HUES64 (cell line): ENCODE measurements at regions not wholly inside any gene's neighbourhood (a gene's known extent, or its start where the extent isn't known, plus 50 kb on each side); places are given as distances from the start of the nearest gene placed in this dataset.
A peak's percentile ranks its signal among the peaks of the same experiment; 100 is the strongest.
"Not testable (repeated sequence)": the region's sequence is repeated elsewhere in the genome, so short reads cannot be mapped to it uniquely, and the experiment has no call there.

Experiments
- H3K27ac ChIP-seq: 2 replicates; pipeline ENCODE4 v1.7.0; 2013; ENCODE audit warnings: low read depth, low read length, inconsistent platforms
- H3K27me3 ChIP-seq: 2 replicates; pipeline ENCODE4 v1.6.1; 2013; ENCODE audit warnings: mild to moderate bottlenecking, low read length; ENCODE audit not compliant: insufficient read depth
- H3K36me3 ChIP-seq: 2 replicates; pipeline ENCODE4 v1.6.1; 2013; ENCODE audit warnings: mild to moderate bottlenecking, low read length; ENCODE audit not compliant: insufficient read depth
- H3K4me1 ChIP-seq: 2 replicates; pipeline ENCODE4 v1.6.1; 2013; ENCODE audit warnings: mild to moderate bottlenecking, low read length, moderate library complexity; ENCODE audit not compliant: insufficient read depth
- H3K4me3 ChIP-seq: 2 replicates; pipeline ENCODE4 v1.5.1; 2013; ENCODE audit warnings: mild to moderate bottlenecking, low read length, moderate library complexity
- H3K9ac ChIP-seq: 2 replicates; pipeline ENCODE4 v1.6.1; 2013; ENCODE audit warnings: mild to moderate bottlenecking, low read depth, low read length
- H3K9me3 ChIP-seq: 2 replicates; pipeline ENCODE4 v1.6.1; 2013; ENCODE audit warnings: low read depth, low read length; ENCODE audit not compliant: insufficient read depth
- WGBS: fragments of 150-250, 120-280 bp; methylation state at CpG from one replicate; pipeline ENCODE4 v1.1.7; 2013; ENCODE audit warnings: missing lambda C conversion rate; 5-methylcytosine and 5-hydroxymethylcytosine counted together

- Histone ChIP-seq H3K36me3 (no peaks in the 10 kb centered on the region; the same call in 1 of the 2 replicates), H3K4me3 (peak overlapping the region; percentile 11), H3K27me3 (no peaks in the 10 kb centered on the region), H3K9ac (peak overlapping the region; percentile 75), H3K27ac (peak overlapping the region; percentile 99), H3K9me3 (0 out of 2 replicates have a peak, but pooled peaks cover 7% of the 10 kb centered on the region), H3K4me1 (peaks cover 63% of the 10 kb centered on the region)
Observed at GRCh38 chr5:34411470-34412346, 244.4 kb upstream of the RAI14 start.

GRCh38 chr5:34412736-34413135 lies 243.4 kb upstream of the RAI14 start:
- H3K4me3 ChIP-seq = peak overlapping the region; percentile 2; the same call in 1 of the 2 replicates
- no peaks in the 10 kb centered on the region for H3K27me3 ChIP-seq
- peak overlapping the region; percentile 39 for H3K9ac ChIP-seq
- WGBS = 48% methylated on average over 2 of the region's 2 CpGs
- peak overlapping the region; percentile 99 for H3K27ac ChIP-seq
- H3K9me3 ChIP-seq = peaks cover 7% of the 10 kb centered on the region; the same call in 1 of the 2 replicates
- peaks cover 69% of the 10 kb centered on the region for H3K4me1 ChIP-seq
- no peaks in the 10 kb centered on the region; the same call in 1 of the 2 replicates for H3K36me3 ChIP-seq

GRCh38 chr5:34415559-34416198 lies 240.4 kb upstream of the RAI14 start:
- Histone ChIP-seq H3K4me3 (no peak overlapping the region; the same call in 1 of the 2 replicates), H3K9me3 (peaks cover 27% of the 10 kb centered on the region), H3K4me1 (peaks cover 60% of the 10 kb centered on the region), H3K27ac (peak overlapping the region; percentile 88), H3K27me3 (no peaks in the 10 kb centered on the region), H3K9ac (peak overlapping the region; percentile 42; the same call in 1 of the 2 replicates), H3K36me3 (peaks cover 6% of the 10 kb centered on the region; the same call in 1 of the 2 replicates)
- WGBS = 80% methylated on average over 1 of the region's 2 CpGs

- Histone ChIP-seq H3K9ac (no peak overlapping the region), H3K4me3 (no peak overlapping the region; the same call in 1 of the 2 replicates), H3K9me3 (peaks cover 33% of the 10 kb centered on the region), H3K4me1 (peaks cover 52% of the 10 kb centered on the region), H3K27ac (peak overlapping the region; percentile 88), H3K36me3 (peaks cover 6% of the 10 kb centered on the region; the same call in 1 of the 2 replicates), H3K27me3 (no peaks in the 10 kb centered on the region)
Observed at GRCh38 chr5:34416501-34417008, 239.6 kb upstream of the RAI14 start.

- not testable (repeated sequence) for H3K4me3 ChIP-seq, H3K27me3 ChIP-seq, H3K9ac ChIP-seq, H3K27ac ChIP-seq, H3K36me3 ChIP-seq
- peaks cover 21% of the 10 kb centered on the region for H3K4me1 ChIP-seq
- peaks cover 62% of the 10 kb centered on the region for H3K9me3 ChIP-seq
- WGBS = 95% methylated on average over 1 of the region's 2 CpGs
Observed at GRCh38 chr5:34420191-34420590, 235.9 kb upstream of the RAI14 start.

- no peaks in the 10 kb centered on the region for H3K36me3 ChIP-seq
- WGBS = 95% methylated on average over 4 of the region's 4 CpGs
Observed at GRCh38 chr5:34436761-34437501, 219.2 kb upstream of the RAI14 start.

GRCh38 chr5:34439601-34440000 lies 216.5 kb upstream of the RAI14 start:
- H3K9ac ChIP-seq = no peak overlapping the region
- 86% methylated on average over 7 of the region's 7 CpGs for WGBS
- H3K27ac ChIP-seq = no peak overlapping the region
- H3K27me3 ChIP-seq = no peaks in the 10 kb centered on the region
- H3K36me3 ChIP-seq = no peaks in the 10 kb centered on the region
- H3K4me1 ChIP-seq = no peaks in the 10 kb centered on the region
- no peak overlapping the region for H3K4me3 ChIP-seq
- peaks cover 16% of the 10 kb centered on the region for H3K9me3 ChIP-seq

More at GRCh38 chr5:34436761-34437501, 219.2 kb upstream of the RAI14 start:
- peaks cover 19% of the 10 kb centered on the region for H3K9me3 ChIP-seq
- no peak overlapping the region for H3K27ac ChIP-seq
- H3K4me3 ChIP-seq = no peak overlapping the region
- no peaks in the 10 kb centered on the region for H3K4me1 ChIP-seq
- no peak overlapping the region for H3K9ac ChIP-seq
- no peaks in the 10 kb centered on the region for H3K27me3 ChIP-seq

GRCh38 chr5:34441767-34442166 lies 214.4 kb upstream of the RAI14 start:
- not testable (repeated sequence) for H3K27ac ChIP-seq, H3K9ac ChIP-seq, H3K27me3 ChIP-seq, H3K4me3 ChIP-seq, H3K4me1 ChIP-seq, H3K9me3 ChIP-seq, H3K36me3 ChIP-seq
- WGBS = 100% methylated on average over 1 of the region's 1 CpG

- WGBS = 57% methylated on average over 3 of the region's 3 CpGs
- H3K36me3 ChIP-seq = no peaks in the 10 kb centered on the region
Observed at GRCh38 chr5:34447424-34447823, 208.7 kb upstream of the RAI14 start.

GRCh38 chr5:34449639-34450038 lies 206.5 kb upstream of the RAI14 start:
- Histone ChIP-seq H3K4me1 (peaks cover 7% of the 10 kb centered on the region), H3K9ac (no peak overlapping the region), H3K9me3 (no peaks in the 10 kb centered on the region), H3K4me3 (no peak overlapping the region), H3K36me3 (no peaks in the 10 kb centered on the region), H3K27ac (no peak overlapping the region), H3K27me3 (no peaks in the 10 kb centered on the region)
- 83% methylated on average over 3 of the region's 3 CpGs for WGBS

More at GRCh38 chr5:34447424-34447823, 208.7 kb upstream of the RAI14 start:
- no peaks in the 10 kb centered on the region for H3K9me3 ChIP-seq
- no peak overlapping the region for H3K4me3 ChIP-seq
- H3K4me1 ChIP-seq = peaks cover 7% of the 10 kb centered on the region
- no peaks in the 10 kb centered on the region for H3K27me3 ChIP-seq
- no peak overlapping the region for H3K9ac ChIP-seq
- H3K27ac ChIP-seq = no peak overlapping the region
